Vagina (tissue), 2 donors: ENCODE measurements at regions not wholly inside any gene's neighbourhood (a gene's known extent, or its start where the extent isn't known, plus 50 kb on each side); places are given as distances from the start of the nearest gene placed in this dataset.

Experiments
- DNase-seq, 2 donors: peaks; one replicate each; pipeline ENCODE4 v3.0.0-alpha.2; 2017; ENCODE audit errors: extremely low spot score in 2 of 2
- H3K27ac ChIP-seq: fragments of 200-600 bp; sonication (generic); one replicate; pipeline ENCODE4 v1.5.1; 2019
- H3K27me3 ChIP-seq: fragments of 200-600 bp; sonication (generic); one replicate; pipeline ENCODE4 v1.5.1; 2019
- H3K36me3 ChIP-seq, 2 donors: fragments of 200-600 bp; sonication (generic); one replicate each; pipeline ENCODE4 v1.5.1; 2017 to 2019
- H3K4me1 ChIP-seq: fragments of 200-600 bp; sonication (generic); one replicate; pipeline ENCODE4 v1.5.1; 2019
- H3K4me3 ChIP-seq, 2 donors: fragments of 200-600 bp; sonication (generic); 1 replicate in 1 of 2; 2 replicates in 1 of 2; pipeline ENCODE4 v1.5.1; 2016 to 2019
- H3K9me3 ChIP-seq: fragments of 200-600 bp; sonication (generic); one replicate; pipeline ENCODE4 v1.5.1; 2019
- CTCF ChIP-seq, 3 experiments: fragments of 450-650 bp in 2 of 3; fragments of 200-600 bp in 1 of 3; sonication (generic) in 1 of 3; IDR thresholded peaks; one replicate each; pipeline ENCODE4 v1.5.1; 2017 to 2019; ENCODE audit warnings: antibody characterized with exemption in 3 of 3, mild to moderate bottlenecking in 2 of 3, moderate library complexity in 2 of 3
- POLR2A ChIP-seq, 2 donors: fragments of 450-650 bp; IDR thresholded peaks; one replicate each; pipeline ENCODE4 v1.6.1; 2017; ENCODE audit warnings: antibody characterized with exemption in 2 of 2, mild to moderate bottlenecking in 2 of 2, moderate library complexity in 2 of 2
- POLR2AphosphoS5 ChIP-seq, 2 donors: sonication (generic); formaldehyde crosslinking; IDR thresholded peaks; one replicate each; pipeline ENCODE4 v1.9.0; 2017; ENCODE audit warnings: antibody characterized with exemption in 2 of 2, mild to moderate bottlenecking in 2 of 2, low read depth in 1 of 2; ENCODE audit not compliant: insufficient read depth in 1 of 2
- intact Hi-C: fragments of 100-400 bp; cut with DNase I; formaldehyde crosslinking; loops from one replicate; pipeline ENCODE4 v1.15.1; 2023

DNA sequence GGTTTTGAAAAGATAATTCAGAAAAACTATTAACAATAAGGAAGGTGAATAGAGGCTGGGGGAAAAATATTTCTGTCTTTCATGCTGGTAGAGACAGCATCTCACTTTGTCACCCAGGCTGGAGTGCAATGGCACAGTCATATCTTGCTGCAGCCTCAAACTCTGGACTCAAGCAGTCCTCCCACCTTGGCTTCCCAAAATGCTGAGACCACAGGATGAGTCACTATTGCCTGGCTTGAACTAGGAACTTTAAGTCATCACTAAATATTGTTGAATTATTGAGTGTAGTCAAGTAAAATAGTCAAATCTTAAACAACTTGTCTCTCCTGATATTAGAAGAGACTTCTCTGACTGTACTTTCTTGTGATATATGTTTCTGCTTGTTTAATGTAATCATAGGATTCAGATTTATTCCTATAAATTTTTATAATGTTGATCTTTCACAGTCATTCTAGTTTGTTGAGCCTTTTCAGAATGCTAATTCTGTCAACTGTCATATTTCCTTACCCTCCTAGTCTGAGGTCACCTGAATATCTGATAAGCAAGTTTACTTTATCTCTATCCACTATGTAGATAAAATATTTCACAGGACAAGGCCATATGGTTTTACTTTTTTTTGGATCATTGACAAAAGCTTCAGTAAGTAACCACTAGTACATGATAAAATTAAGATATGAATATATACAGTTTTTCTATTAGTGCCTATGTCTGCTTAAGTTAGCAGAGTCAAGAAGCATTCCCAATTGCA, 1696.5 kb downstream of the MAT2B start:
- intact Hi-C loops = no loop called here
- no peaks in the 10 kb centered on the region for H3K27me3 ChIP-seq
- no peaks in the 10 kb centered on the region for H3K36me3 ChIP-seq
- no peak overlapping the region for H3K4me3 ChIP-seq
- H3K9me3 ChIP-seq = no peaks in the 10 kb centered on the region
- H3K4me1 ChIP-seq = no peaks in the 10 kb centered on the region
- DNase-seq = no peak
- no peak overlapping the region for H3K27ac ChIP-seq
- TF ChIP-seq CTCF (IDR thresholded peaks at IDR 0.05) = no peak
- TF ChIP-seq POLR2AphosphoS5 (IDR thresholded peaks at IDR 0.05; ENCODE audit: insufficient read depth in 1 of 2, low read depth in 1 of 2) = no peak
- no peak for TF ChIP-seq POLR2A (IDR thresholded peaks at IDR 0.05)

DNA sequence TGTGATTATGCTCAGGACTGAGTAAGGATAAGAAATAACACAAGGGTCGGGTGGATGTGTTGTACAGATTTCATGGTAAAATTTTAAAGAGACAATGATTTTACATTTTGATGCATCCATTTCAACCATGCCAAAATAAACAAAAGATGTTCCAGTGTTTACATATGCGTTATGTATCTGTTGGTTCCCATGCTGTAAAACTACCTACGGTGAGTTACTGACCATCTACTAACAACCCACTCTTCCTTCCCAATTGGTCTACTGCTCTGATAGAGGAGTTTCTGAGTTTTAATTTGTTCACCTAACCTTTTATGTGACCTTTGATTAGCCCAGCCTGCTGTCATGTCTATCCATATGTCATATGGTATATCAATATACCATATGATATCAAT, 1697.1 kb downstream of the MAT2B start:
- no peak for DNase-seq
- TF ChIP-seq CTCF (IDR thresholded peaks at IDR 0.05) (no peak), POLR2A (IDR thresholded peaks at IDR 0.05) (no peak), POLR2AphosphoS5 (IDR thresholded peaks at IDR 0.05; ENCODE audit: insufficient read depth in 1 of 2, low read depth in 1 of 2) (no peak)
- H3K4me1 ChIP-seq = no peaks in the 10 kb centered on the region
- no peak overlapping the region for H3K4me3 ChIP-seq
- no peak overlapping the region for H3K27ac ChIP-seq
- H3K36me3 ChIP-seq = no peaks in the 10 kb centered on the region
- intact Hi-C loops = no loop called here
- no peaks in the 10 kb centered on the region for H3K27me3 ChIP-seq
- H3K9me3 ChIP-seq = no peaks in the 10 kb centered on the region

DNA sequence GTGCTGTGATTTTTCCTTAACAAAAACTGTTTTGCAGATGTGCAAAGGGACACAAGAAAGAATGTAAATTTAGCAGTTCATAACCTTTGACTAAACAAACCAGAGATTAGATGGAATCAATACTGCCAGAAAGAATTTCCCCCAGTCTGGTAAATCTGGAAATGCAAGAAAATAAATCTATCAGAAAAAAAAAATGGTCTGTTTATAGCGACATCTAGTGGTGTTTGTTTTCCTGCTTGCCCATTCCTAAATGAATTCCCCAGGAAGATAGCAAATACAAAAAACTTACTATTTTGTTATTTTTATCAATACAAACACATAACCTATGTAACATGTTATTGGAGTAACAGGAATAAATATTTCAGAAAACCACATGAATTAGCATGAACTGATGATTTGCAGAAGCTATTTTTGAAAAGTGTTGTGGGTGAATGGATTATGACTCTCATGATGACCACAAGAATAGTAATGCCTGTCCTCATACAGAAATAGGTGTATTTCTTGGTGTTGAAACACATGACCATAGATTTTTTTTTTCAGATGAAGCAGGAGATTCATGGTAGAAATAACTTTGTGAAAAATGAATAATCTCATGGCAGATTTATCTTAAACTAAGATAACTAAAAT, 1703.8 kb downstream of the MAT2B start:
- TF ChIP-seq CTCF (IDR thresholded peaks at IDR 0.05) (peak in 2 of 3 experiments; percentile 15 to 44), POLR2AphosphoS5 (IDR thresholded peaks at IDR 0.05; ENCODE audit: insufficient read depth in 1 of 2, low read depth in 1 of 2) (no peak), POLR2A (IDR thresholded peaks at IDR 0.05) (no peak)
- Histone ChIP-seq H3K4me1 (no peaks in the 10 kb centered on the region), H3K4me3 (no peak overlapping the region), H3K27me3 (no peaks in the 10 kb centered on the region), H3K36me3 (no peaks in the 10 kb centered on the region), H3K9me3 (no peaks in the 10 kb centered on the region), H3K27ac (no peak overlapping the region)
- DNase-seq = no peak
- intact Hi-C loops = no loop called here

- Histone ChIP-seq H3K9me3 (no peaks in the 10 kb centered on the region), H3K4me1 (no peaks in the 10 kb centered on the region), H3K36me3 (no peaks in the 10 kb centered on the region), H3K27me3 (no peaks in the 10 kb centered on the region), H3K27ac (no peak overlapping the region), H3K4me3 (no peak overlapping the region)
- TF ChIP-seq POLR2A (IDR thresholded peaks at IDR 0.05) (no peak), POLR2AphosphoS5 (IDR thresholded peaks at IDR 0.05; ENCODE audit: insufficient read depth in 1 of 2, low read depth in 1 of 2) (no peak), CTCF (IDR thresholded peaks at IDR 0.05) (no peak)
- no peak for DNase-seq
- intact Hi-C loops = no loop called here
Observed at GRCh38 chr5:165224366-165225045, 1719.1 kb downstream of the MAT2B start.
